CD14-positive monocyte (primary cell): ENCODE measurements at regions not wholly inside any gene's neighbourhood (a gene's known extent, or its start where the extent isn't known, plus 50 kb on each side); places are given as distances from the start of the nearest gene placed in this dataset.

Experiments used
- DNase-seq, 3 donors: peaks; one replicate each; pipeline ENCODE4 v3.0.0-alpha.2; 2011 to 2022
- H2AFZ ChIP-seq: 2 replicates; pipeline ENCODE4 v1.6.0; 2012; ENCODE audit warnings: mild to moderate bottlenecking, low read depth, low read length, inconsistent platforms; ENCODE audit not compliant: insufficient read depth, poor library complexity, severe bottlenecking
- H3K27ac ChIP-seq, 2 donors: 1 replicate in 1 of 2; 2 replicates in 1 of 2; pipeline ENCODE4 v1.5.1; 2012 to 2013; ENCODE audit warnings: low read length in 2 of 2, control low read depth in 1 of 2, inconsistent platforms in 1 of 2, low read depth in 1 of 2, mild to moderate bottlenecking in 1 of 2
- H3K27me3 ChIP-seq, 2 donors: one replicate each; pipeline versions ENCODE4 v1.6.0 to v1.6.1; 2011 to 2013; ENCODE audit warnings: low read length in 2 of 2; ENCODE audit not compliant: control insufficient read depth in 2 of 2, insufficient read depth in 2 of 2
- H3K36me3 ChIP-seq, 2 donors: replicated peaks in 1 of 2; 1 replicate in 1 of 2; 2 replicates in 1 of 2; pipeline versions ENCODE4 v1.5.1 to v1.6.1; 2012 to 2013; ENCODE audit warnings: low read length in 2 of 2, control low read depth in 1 of 2, inconsistent platforms in 1 of 2, mild to moderate bottlenecking in 1 of 2; ENCODE audit not compliant: insufficient read depth in 2 of 2, control insufficient read depth in 1 of 2
- H3K4me1 ChIP-seq, 2 donors: 1 replicate in 1 of 2; 2 replicates in 1 of 2; pipeline versions ENCODE4 v1.5.1 to v1.6.1; 2012 to 2013; ENCODE audit warnings: low read length in 2 of 2, control low read depth in 1 of 2, inconsistent platforms in 1 of 2, mild to moderate bottlenecking in 1 of 2, moderate library complexity in 1 of 2; ENCODE audit not compliant: insufficient read depth in 2 of 2, control insufficient read depth in 1 of 2
- H3K4me2 ChIP-seq: replicated peaks from 2 replicates; pipeline ENCODE3; 2012; ENCODE audit warnings: low read length, moderate library complexity, mild to moderate bottlenecking; ENCODE audit not compliant: poor library complexity, severe bottlenecking; ENCODE audit errors: extremely low read depth
- H3K4me3 ChIP-seq, 3 experiments: fragments of 200-600 bp in 1 of 3; sonication (generic) in 1 of 3; replicated peaks in 1 of 3; 1 replicate in 2 of 3; 2 replicates in 1 of 3; pipeline ENCODE4 v1.5.1; 2011 to 2013; ENCODE audit warnings: low read length in 3 of 3, mild to moderate bottlenecking in 3 of 3, control low read depth in 2 of 3, low read depth in 2 of 3, inconsistent platforms in 1 of 3, moderate library complexity in 1 of 3
- H3K79me2 ChIP-seq: 2 replicates; pipeline ENCODE4 v1.6.0; 2012; ENCODE audit warnings: mild to moderate bottlenecking, control low read depth, inconsistent platforms, low read length, moderate library complexity; ENCODE audit not compliant: insufficient read depth
- H3K9ac ChIP-seq: 2 replicates; pipeline ENCODE4 v1.6.0; 2017; ENCODE audit warnings: low read length, mild to moderate bottlenecking; ENCODE audit not compliant: insufficient read depth, poor library complexity, severe bottlenecking
- H3K9me3 ChIP-seq, 2 donors: replicated peaks in 1 of 2; 1 replicate in 1 of 2; 2 replicates in 1 of 2; pipeline versions ENCODE4 v1.5.1 to v1.6.1; 2012 to 2013; ENCODE audit warnings: low read length in 2 of 2, control low read depth in 1 of 2; ENCODE audit not compliant: control insufficient read depth in 1 of 2, insufficient read depth in 1 of 2
- H4K20me1 ChIP-seq: 2 replicates; pipeline ENCODE4 v1.6.0; 2012; ENCODE audit warnings: mild to moderate bottlenecking, low read length, control low read depth, moderate library complexity; ENCODE audit not compliant: insufficient read depth
- H3K27ac Mint-ChIP-seq, 7 donors: one replicate each; pipeline ENCODE4 v1.8.0; 2020; ENCODE audit warnings: mild to moderate bottlenecking in 7 of 7, mixed read lengths in 7 of 7, moderate library complexity in 6 of 7, inconsistent platforms in 2 of 7
- H3K27me3 Mint-ChIP-seq, 3 donors: one replicate each; pipeline ENCODE4 v1.8.0; 2021 to 2022; ENCODE audit warnings: low read depth in 3 of 3, mild to moderate bottlenecking in 3 of 3, mixed read lengths in 3 of 3, moderate library complexity in 3 of 3, inconsistent platforms in 1 of 3
- H3K36me3 Mint-ChIP-seq, 2 donors: one replicate each; pipeline ENCODE4 v1.8.0; 2020; ENCODE audit warnings: mixed read lengths in 2 of 2, inconsistent platforms in 1 of 2, mild to moderate bottlenecking in 1 of 2
- H3K4me1 Mint-ChIP-seq: one replicate; pipeline ENCODE4 v1.8.0; 2020; ENCODE audit warnings: mild to moderate bottlenecking, mixed read lengths
- H3K4me3 Mint-ChIP-seq, 2 donors: one replicate each; pipeline ENCODE4 v1.8.0; 2020; ENCODE audit warnings: mild to moderate bottlenecking in 2 of 2, mixed read lengths in 2 of 2, moderate library complexity in 1 of 2
- H3K9me3 Mint-ChIP-seq, 7 donors: one replicate each; pipeline ENCODE4 v1.8.0; 2020 to 2022; ENCODE audit warnings: mixed read lengths in 7 of 7, mild to moderate bottlenecking in 6 of 7, moderate library complexity in 6 of 7, inconsistent platforms in 2 of 7
- CTCF ChIP-seq: fragments of 200-600 bp; IDR thresholded peaks from one replicate; pipeline ENCODE4 v1.8.0; 2022; ENCODE audit warnings: antibody characterized with exemption, mild to moderate bottlenecking
- WGBS: methylation state at CpG from one replicate; pipeline ENCODE4 v1.1.5; 2013; ENCODE audit warnings: missing lambda C conversion rate; ENCODE audit not compliant: insufficient coverage; 5-methylcytosine and 5-hydroxymethylcytosine counted together
- intact Hi-C, 2 donors: fragments of 100-400 bp; cut with micrococcal nuclease; formaldehyde crosslinking; loops; one replicate each; pipeline versions ENCODE4 v1.15.0 to v1.15.1; 2023

- Mint-ChIP-seq H3K4me3 (no peak overlapping the region), H3K4me1 (no peaks in the 10 kb centered on the region), H3K36me3 (no peaks in the 10 kb centered on the region), H3K27me3 (peaks cover 5 to 12% (median 7%) of the 10 kb centered on the region in 3 donors), H3K27ac (no peak overlapping the region), H3K9me3 (peaks cover 0 to 6% (median 3%) of the 10 kb centered on the region in 7 donors)
- H3K27me3 ChIP-seq: no peaks in the 10 kb centered on the region
- no peak overlapping the region for H3K4me3 ChIP-seq
- no peak for DNase-seq
- no peak for TF ChIP-seq CTCF
- no peaks in the 10 kb centered on the region for H3K36me3 ChIP-seq
- H4K20me1 ChIP-seq: no peaks in the 10 kb centered on the region
- no peak overlapping the region for H2AFZ ChIP-seq
- H3K4me2 ChIP-seq: no peak overlapping the region
- no peaks in the 10 kb centered on the region for H3K79me2 ChIP-seq
- WGBS: no CpG with 5 or more reads among the region's 1 CpG
- H3K9me3 ChIP-seq: no peaks in the 10 kb centered on the region
- H3K9ac ChIP-seq: no peak overlapping the region
- H3K4me1 ChIP-seq: no peaks in the 10 kb centered on the region
- H3K27ac ChIP-seq: no peak overlapping the region
- intact Hi-C loops: no loop called here
These were observed 201.2 kb downstream of the CDCA7 start for GRCh38 chr2:173555833-173556232.

- peaks cover 7 to 15% (median 7%) of the 10 kb centered on the region in 3 donors for H3K27me3 Mint-ChIP-seq
- no peak for TF ChIP-seq CTCF
These were observed 202.1 kb downstream of the CDCA7 start for GRCh38 chr2:173556816-173557215.

More at GRCh38 chr2:173556816-173557215, 202.1 kb downstream of the CDCA7 start:
- Histone ChIP-seq H3K9ac (no peak overlapping the region), H3K36me3 (no peaks in the 10 kb centered on the region), H2AFZ (peak overlapping the region; percentile 11), H3K9me3 (no peaks in the 10 kb centered on the region), H3K4me2 (no peak overlapping the region), H3K4me1 (no peaks in the 10 kb centered on the region), H4K20me1 (no peaks in the 10 kb centered on the region), H3K4me3 (no peak overlapping the region), H3K27me3 (no peaks in the 10 kb centered on the region), H3K27ac (no peak overlapping the region), H3K79me2 (no peaks in the 10 kb centered on the region)
- intact Hi-C loops: no loop called here
- Mint-ChIP-seq H3K36me3 (no peaks in the 10 kb centered on the region), H3K4me1 (no peaks in the 10 kb centered on the region), H3K9me3 (peaks cover 0 to 6% (median 0%) of the 10 kb centered on the region in 7 donors), H3K4me3 (no peak overlapping the region), H3K27ac (no peak overlapping the region)
- DNase-seq: no peak
- WGBS: no CpG with 5 or more reads among the region's 5 CpGs
